ENCODE measurements at regions not wholly inside any gene's neighbourhood (a gene's known extent, or its start where the extent isn't known, plus 50 kb on each side); places are given as distances from the start of the nearest gene placed in this dataset.

- intact Hi-C loops (cut with micrococcal nuclease): no loop called here
- WGBS (ENCODE audit: insufficient coverage): 80% methylated on average over 1 of the region's 4 CpGs
- Mint-ChIP-seq H3K4me1 (no peaks in the 10 kb centered on the region), H3K9me3 (ENCODE audit: insufficient read depth) (no peaks in the 10 kb centered on the region), H3K27ac (no peak overlapping the region), H3K27me3 (no peaks in the 10 kb centered on the region), H3K4me3 (no peak overlapping the region)
- Histone ChIP-seq H3K9me3 (ENCODE audit: control extremely low read depth in 1 of 3, control insufficient read depth in 2 of 3, insufficient read depth in 1 of 3, low read length in 2 of 3) (peaks cover 0 to 7% (median 0%) of the 10 kb centered on the region in 3 donors), H4K20me1 (ENCODE audit: control insufficient read depth, insufficient read depth, low read length, poor library complexity, severe bottlenecking) (no peaks in the 10 kb centered on the region), H3K27me3 (replicated peaks in 1 of 4; ENCODE audit: control extremely low read depth in 1 of 4, control insufficient read depth in 3 of 4, insufficient read depth in 4 of 4, low read length in 3 of 4) (no peaks in the 10 kb centered on the region), H2AFZ (ENCODE audit: insufficient read depth, low read depth, low read length, poor library complexity, severe bottlenecking) (no peak overlapping the region), H3K4me2 (replicated peaks; ENCODE audit: low read depth, low read length, poor library complexity, severe bottlenecking) (no peak overlapping the region), H3K79me2 (ENCODE audit: control insufficient read depth, insufficient read depth, low read length) (no peaks in the 10 kb centered on the region), H3K4me1 (ENCODE audit: control insufficient read depth in 2 of 2, insufficient read depth in 2 of 2, low read length in 2 of 2) (no peaks in the 10 kb centered on the region), H3K27ac (ENCODE audit: low read length in 2 of 2) (no peak overlapping the region), H3K4me3 (ENCODE audit: control extremely low read depth in 1 of 5, extremely low read depth in 1 of 5, insufficient read depth in 1 of 5, low read depth in 2 of 5, low read length in 4 of 5) (no peak overlapping the region), H3K9ac (ENCODE audit: low read length) (no peak overlapping the region), H3K36me3 (replicated peaks in 1 of 2; ENCODE audit: control extremely low read depth in 1 of 2, control insufficient read depth in 1 of 2, extremely low read depth in 1 of 2, insufficient read depth in 2 of 2, low read length in 1 of 2) (no peaks in the 10 kb centered on the region)
- DNase-seq (no peak), ATAC-seq (ENCODE audit: low read depth) (no peak)
- TF ChIP-seq EZH2 (IDR thresholded peaks at IDR 0.05; ENCODE audit: borderline replicate concordance, insufficient read depth, low read depth, low read length, poor library complexity, severe bottlenecking): no peak
- TF ChIP-seq CTCF (IDR thresholded peaks at IDR 0.05): no peak
- ChIA-PET CTCF (no interaction called here), POLR2A (no interaction called here)
Measured at GRCh38 chr3:94413336-94414108, 350.7 kb downstream of the NSUN3 start.

- Histone ChIP-seq H3K4me1 (ENCODE audit: control insufficient read depth in 2 of 2, insufficient read depth in 2 of 2, low read length in 2 of 2) (no peaks in the 10 kb centered on the region), H2AFZ (ENCODE audit: insufficient read depth, low read depth, low read length, poor library complexity, severe bottlenecking) (no peak overlapping the region), H3K9ac (ENCODE audit: low read length) (no peak overlapping the region), H3K4me2 (replicated peaks; ENCODE audit: low read depth, low read length, poor library complexity, severe bottlenecking) (no peak overlapping the region), H3K27me3 (replicated peaks in 1 of 4; ENCODE audit: control extremely low read depth in 1 of 4, control insufficient read depth in 3 of 4, insufficient read depth in 4 of 4, low read length in 3 of 4) (no peaks in the 10 kb centered on the region), H3K27ac (ENCODE audit: low read length in 2 of 2) (no peak overlapping the region), H3K4me3 (ENCODE audit: control extremely low read depth in 1 of 5, extremely low read depth in 1 of 5, insufficient read depth in 1 of 5, low read depth in 2 of 5, low read length in 4 of 5) (no peak overlapping the region), H3K9me3 (ENCODE audit: control extremely low read depth in 1 of 3, control insufficient read depth in 2 of 3, insufficient read depth in 1 of 3, low read length in 2 of 3) (peaks cover 0 to 12% (median 0%) of the 10 kb centered on the region in 3 donors), H3K79me2 (ENCODE audit: control insufficient read depth, insufficient read depth, low read length) (no peaks in the 10 kb centered on the region), H4K20me1 (ENCODE audit: control insufficient read depth, insufficient read depth, low read length, poor library complexity, severe bottlenecking) (no peaks in the 10 kb centered on the region), H3K36me3 (replicated peaks in 1 of 2; ENCODE audit: control extremely low read depth in 1 of 2, control insufficient read depth in 1 of 2, extremely low read depth in 1 of 2, insufficient read depth in 2 of 2, low read length in 1 of 2) (no peaks in the 10 kb centered on the region)
- Mint-ChIP-seq H3K4me1 (no peaks in the 10 kb centered on the region), H3K9me3 (ENCODE audit: insufficient read depth) (no peaks in the 10 kb centered on the region), H3K4me3 (no peak overlapping the region), H3K27me3 (no peaks in the 10 kb centered on the region), H3K27ac (no peak overlapping the region)
- ChIA-PET POLR2A (no interaction called here), CTCF (no interaction called here)
- intact Hi-C loops (cut with micrococcal nuclease): no loop called here
- DNase-seq (no peak), ATAC-seq (ENCODE audit: low read depth) (no peak)
- TF ChIP-seq EZH2 (IDR thresholded peaks at IDR 0.05; ENCODE audit: borderline replicate concordance, insufficient read depth, low read depth, low read length, poor library complexity, severe bottlenecking) (no peak), CTCF (IDR thresholded peaks at IDR 0.05) (no peak)
- no CpG with 5 or more reads among the region's 2 CpGs for WGBS (ENCODE audit: insufficient coverage)
Measured at GRCh38 chr3:94414418-94414817, 351.6 kb downstream of the NSUN3 start.

Data from B cell (primary cell).